Right renal cortex interstitium (tissue), 3 donors: ENCODE measurements at regions not wholly inside any gene's neighbourhood (a gene's known extent, or its start where the extent isn't known, plus 50 kb on each side); places are given as distances from the start of the nearest gene placed in this dataset.
"Not testable (repeated sequence)": the region's sequence is repeated elsewhere in the genome, so short reads cannot be mapped to it uniquely, and the experiment has no call there.

Source experiments
- DNase-seq, 3 donors: peaks; one replicate each; pipeline ENCODE4 v3.0.0-alpha.2; 2013; ENCODE audit warnings: low read depth in 3 of 3, low spot score in 2 of 3

- DNase-seq, result no peak
These were observed 181.5 kb upstream of the SFSWAP start for GRCh38 chr12:131529196-131530040.

DNA sequence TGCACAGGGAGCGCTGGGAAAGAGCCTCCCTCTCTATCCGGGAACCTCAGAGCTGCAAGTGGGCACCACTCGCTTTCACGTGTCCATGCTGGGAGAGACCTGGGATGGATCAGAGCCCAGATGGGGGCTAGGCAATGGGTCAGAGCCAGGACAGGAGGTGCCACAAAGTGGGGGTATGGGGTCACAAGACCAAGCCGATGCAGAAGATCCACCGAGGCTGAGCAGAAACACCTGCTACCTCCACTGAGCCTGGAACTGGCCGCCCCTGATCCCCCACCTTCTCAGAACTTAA is 180.9 kb upstream of the SFSWAP start:
- no peak for DNase-seq

DNA sequence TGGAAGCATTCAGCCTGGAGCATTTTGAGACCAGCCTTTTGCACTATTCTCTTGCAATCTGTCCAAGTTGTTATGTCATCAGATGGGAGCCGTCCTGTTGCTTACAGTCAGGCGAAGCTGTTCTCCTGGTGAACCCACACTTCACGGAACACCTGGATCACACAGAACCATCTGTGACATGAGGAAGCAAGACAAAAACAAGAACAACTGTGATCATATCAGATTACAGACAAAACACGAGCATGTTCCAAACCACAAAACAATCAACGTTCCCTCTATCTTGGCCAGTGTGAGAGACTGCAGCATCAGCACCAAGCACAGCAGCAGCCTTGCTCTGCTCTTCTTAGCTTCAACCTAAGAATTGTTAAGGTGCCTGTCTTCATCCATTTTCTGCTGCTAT is 180.5 kb upstream of the SFSWAP start:
- DNase-seq, result no peak

DNA sequence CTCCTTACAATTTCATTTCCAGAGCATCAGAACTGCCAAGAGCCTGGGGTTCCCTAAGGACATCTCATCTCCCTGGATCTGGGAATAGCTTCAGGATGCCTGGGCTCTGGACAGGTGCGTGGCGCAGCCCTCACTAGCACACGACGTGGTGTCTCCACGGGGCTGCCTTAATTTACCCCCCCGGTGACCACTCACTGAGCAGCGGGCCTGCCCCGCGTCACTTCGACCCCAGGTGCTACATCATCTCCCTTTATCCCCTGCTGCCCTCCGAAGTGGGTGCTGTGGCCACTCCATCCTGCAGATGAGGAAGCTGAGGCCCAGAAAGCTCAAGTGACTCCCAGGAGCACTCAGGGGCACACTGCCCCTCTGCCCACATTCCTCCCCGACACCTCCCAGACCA is 177.8 kb upstream of the SFSWAP start:
- no peak for DNase-seq

DNA sequence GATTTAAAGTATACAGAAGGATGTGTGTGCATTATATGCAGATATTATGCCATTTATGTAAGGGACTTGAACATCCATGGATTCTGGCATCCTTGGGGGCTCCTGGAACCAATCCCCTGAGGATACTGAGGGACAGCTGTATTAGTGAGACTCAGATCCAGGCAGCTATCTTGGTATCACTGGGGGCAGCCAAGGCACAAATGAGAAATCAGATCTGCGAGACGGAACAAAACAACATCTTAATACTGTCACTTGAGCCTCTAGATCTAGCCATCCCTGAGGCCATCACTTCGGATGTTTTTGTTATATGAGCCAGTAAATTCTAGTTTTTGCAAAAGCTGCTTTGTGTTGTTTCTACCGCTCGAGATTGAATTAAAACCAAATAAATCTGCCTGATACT is 175.1 kb upstream of the SFSWAP start:
- no peak for DNase-seq

- no peak for DNase-seq
These were observed 174.6 kb upstream of the SFSWAP start for GRCh38 chr12:131536337-131536736.

DNA sequence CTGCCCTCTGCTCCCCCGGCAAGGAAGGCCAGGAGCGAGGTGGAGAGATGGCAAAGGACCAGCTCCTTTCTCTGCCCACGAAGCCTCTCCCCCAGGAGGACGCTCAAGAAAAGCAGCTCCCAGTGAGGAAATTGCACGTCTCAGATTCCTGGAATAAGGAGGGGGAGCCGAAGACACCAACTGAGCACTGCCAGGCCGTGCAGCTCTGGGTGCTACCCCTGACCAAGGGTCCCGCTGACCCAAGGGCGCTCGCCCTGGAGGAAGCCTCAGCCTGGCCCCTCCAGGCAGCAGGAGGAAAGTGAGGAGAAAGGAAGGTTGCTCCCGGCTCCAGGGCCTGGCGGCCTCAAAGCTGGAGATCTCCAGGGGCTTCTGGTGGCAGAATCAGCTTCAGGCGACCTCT is 174.1 kb upstream of the SFSWAP start:
- no peak for DNase-seq

DNA sequence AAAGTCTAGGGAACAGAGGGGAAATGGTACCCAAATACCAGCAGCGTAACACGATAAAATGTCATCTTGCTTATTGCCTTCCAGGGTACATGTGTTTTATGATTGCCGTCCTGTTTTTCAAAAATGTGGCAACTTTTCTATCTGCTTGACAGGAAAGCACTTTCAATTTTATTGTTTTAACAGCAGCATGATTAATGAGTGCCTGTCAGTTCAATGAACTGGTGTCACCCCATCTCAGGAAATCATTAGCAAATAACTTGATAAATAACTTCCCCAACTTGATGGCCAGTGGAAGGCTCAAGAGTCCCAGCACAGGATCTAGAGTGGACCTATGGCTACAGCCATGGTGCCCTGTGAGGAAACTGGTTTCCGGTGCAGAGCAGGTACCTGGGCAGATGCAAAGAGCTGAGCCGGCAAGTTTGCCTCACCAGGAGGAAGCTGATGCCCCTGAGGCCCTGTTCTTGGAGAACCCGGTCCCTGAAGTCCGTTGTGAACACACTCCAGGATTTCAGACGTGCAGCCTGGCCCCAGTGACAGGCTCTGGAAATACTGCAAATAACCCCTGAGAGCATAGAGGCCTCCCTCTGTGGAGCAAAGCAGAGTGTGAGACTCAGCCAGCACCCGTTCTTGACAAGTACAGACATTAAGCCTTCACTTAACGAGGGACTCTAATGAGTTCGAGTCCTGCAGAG is 173.5 kb upstream of the SFSWAP start:
- no peak for DNase-seq

DNA sequence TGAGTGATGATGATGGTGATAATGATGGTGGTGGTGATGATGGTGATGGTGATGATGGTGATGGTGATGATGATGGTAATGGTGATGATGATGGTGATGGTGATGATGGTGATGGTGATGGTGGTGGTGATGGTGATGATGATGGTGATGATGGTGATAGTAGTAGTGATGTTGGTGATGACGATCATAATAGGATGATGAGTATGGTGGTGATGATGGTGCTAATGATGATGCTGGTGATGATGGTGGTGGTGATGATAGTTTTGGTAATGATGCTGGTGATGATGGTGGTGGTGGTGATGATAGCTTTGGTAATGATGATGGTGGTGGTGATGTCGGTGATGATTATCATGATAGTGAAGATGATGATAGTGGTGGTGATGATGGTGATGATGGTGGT is 171.5 kb upstream of the SFSWAP start:
- no peak for DNase-seq

DNA sequence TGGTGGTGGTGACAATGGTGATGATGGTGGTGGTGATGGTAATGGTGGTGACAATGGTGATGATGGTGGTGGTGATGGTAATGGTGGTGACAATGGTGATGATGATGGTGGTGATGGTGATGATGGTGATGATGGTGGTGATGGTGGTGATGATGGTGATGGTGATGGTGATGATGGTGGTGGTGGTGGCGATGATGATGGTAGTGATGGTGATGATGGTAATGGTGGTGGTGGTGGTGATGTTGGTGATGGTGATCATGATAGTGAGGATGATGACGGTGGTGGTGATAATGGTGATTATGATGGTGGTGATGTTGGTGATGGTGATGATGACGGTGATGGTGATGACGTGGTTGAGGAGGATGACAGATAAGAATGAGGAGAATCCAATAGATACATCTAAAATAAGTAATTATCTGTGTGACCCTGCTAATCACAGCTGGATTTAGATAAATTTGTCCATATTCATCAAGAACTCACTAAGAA is 170.7 kb upstream of the SFSWAP start:
- no peak for DNase-seq

DNA sequence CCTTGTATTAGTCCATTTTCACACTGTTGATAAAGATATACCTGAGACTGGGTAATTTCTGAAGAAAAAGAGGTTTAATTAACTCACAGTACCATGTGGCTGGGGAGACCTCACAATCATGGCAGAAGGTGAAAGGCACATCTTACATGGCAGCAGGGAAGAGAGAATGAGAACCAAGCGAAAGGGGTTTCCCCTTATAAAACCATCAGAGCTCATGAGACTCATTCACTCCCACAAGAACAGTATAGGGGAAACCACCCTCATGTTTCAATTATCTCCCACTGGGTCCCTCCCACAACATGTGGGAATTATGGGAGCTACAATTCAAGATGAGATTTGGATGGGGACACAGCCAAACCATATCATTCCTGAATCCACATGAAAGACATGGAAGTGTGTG is 169.4 kb upstream of the SFSWAP start:
- not testable (repeated sequence) for DNase-seq

- no peak for DNase-seq
These were observed 168.5 kb upstream of the SFSWAP start for GRCh38 chr12:131542351-131542750.

DNA sequence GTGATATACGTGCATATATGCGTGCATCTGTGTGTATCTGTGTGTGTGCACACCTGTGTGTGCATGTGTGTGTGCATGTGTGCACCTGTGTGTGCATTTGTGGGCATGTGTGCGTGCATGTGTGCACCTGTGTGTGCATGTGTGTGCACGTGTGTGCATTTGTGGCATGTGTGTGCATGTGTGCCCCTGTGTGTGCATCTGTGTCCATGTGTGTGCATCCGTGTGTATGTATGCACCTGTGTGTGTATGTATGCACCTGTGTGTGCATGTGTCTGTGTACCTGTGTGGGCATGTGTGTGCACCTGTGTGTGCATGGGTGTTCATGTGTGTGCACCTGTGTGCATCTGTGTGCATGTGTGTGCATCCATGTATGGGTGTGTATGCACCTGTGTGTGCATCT is 167.8 kb upstream of the SFSWAP start:
- no peak for DNase-seq

DNA sequence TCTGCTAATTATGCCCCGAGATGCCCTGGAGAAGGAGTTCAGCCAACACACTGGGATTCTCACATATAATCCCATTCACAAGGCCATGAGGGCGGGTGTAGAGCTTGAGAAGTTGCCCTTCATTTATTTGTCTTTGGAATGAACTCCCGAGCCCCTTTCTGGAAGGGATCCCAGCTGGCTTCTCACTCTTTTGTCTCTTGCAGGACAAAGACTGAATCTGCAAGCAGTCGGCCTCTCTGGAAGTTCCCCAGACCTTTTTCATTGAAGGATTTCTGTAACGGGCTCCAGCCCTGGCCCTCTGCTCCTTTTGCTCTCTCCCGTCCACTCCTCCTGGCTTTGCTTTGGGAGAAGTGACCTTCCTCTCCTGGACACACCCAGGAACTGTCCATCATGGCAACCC is 163.3 kb upstream of the SFSWAP start:
- no peak for DNase-seq

DNA sequence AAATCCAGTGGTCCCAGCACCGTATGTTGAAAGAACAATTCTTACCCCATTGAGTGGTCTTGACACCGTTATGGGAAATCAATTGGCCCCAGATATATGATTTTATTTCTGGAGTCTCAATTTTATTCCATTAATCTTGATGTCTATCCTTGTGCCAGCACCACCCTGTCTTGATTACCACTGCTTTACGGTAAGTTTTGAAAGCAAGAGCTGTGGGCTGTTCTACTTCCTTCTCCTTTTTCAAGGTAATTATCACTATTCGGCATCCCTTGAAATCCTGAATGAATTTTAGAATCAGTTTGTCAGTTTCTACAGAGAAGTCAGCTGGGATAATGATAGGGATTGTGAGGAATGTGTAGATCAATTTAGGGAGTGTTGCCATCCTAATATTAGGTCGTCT is 160.8 kb upstream of the SFSWAP start:
- no peak for DNase-seq

DNA sequence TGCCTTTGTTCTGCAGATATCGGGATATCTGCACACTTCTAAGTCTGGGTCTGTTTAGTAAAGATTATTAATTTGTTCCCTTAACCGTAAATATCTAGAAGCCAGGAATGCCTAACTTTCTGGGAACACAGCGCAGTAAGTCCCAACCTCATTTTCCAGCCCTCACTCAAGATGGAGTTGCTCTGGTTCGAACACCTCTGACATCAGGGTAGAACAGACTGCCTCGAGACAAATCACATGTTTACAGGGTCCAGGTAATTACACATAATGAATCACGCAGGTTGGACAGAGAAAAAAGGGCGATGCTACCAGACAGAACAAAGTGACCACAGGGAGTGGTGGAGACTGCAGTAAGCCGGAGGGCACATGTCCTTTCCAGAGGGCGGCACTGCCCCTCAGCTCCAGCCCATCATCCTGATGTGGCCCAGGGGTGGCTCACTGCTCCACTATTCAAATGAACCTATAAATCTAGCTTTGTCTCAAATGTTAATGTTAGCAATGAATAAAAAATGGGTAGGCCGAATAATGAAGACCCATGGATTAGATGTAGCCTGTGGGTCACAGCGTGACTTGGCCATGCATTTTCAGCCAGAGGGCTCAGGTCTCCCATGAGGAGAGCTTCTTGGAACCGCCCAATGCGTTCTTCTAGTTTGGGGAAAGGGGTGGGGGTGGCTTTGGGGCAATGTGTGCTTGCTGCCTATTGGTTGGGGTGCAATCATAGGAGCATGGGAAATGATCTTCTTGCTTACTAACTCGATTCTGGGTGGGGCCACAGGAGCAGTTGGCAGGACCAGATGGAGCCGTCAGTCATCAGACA is 159.0 kb upstream of the SFSWAP start:
- DNase-seq, result no peak

DNA sequence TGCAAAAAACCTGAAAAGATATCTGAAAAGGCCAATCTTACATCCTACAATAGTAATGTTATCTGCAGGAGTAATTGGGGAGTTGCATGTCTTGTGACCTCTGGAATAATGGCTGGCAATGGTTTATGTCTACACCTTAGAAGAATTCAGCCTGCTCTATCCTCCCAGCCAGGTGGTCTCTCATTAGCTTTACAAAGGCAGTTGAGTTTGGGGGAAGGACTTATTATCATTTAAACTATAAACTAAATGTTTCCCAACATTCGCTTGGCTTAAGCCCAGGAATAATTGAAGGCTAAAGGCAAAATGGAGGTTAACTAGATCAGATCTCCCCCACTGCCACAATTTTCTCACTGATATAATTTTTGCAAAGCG is 158.4 kb upstream of the SFSWAP start:
- DNase-seq, result no peak

- DNase-seq, result no peak
These were observed 157.7 kb upstream of the SFSWAP start for GRCh38 chr12:131553096-131553777.

DNA sequence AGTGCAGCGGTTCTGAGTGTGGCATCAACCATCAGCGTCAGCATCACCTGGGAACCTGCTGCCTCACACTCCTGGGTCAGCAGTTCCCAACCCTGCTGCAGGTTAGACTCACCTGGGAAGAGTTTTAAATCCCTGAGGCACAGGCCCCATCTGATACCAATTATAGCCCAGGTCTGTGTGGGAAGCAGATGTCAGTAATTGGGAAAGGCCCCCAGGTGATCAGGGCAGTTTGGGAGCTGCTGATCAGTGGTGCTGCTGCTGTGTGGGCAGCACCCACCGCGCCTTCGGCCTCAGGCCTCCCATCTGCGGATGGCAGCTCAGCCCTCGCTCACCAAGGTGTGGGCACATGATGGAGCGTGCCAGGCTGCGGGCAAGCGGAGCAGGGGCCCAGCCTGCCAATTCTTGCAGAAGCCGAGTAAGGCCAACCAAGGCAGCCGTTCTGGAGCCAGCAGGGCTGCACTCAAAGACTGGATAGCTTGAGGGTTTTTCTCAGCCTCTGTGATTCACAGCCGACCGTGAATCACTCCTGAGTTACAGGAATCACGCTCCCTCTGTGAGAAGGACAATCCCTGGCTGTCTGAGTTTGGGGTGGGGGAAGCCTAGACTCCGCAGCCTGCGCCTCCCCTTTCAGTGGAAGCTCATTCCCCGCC is 155.6 kb upstream of the SFSWAP start:
- no peak for DNase-seq

DNA sequence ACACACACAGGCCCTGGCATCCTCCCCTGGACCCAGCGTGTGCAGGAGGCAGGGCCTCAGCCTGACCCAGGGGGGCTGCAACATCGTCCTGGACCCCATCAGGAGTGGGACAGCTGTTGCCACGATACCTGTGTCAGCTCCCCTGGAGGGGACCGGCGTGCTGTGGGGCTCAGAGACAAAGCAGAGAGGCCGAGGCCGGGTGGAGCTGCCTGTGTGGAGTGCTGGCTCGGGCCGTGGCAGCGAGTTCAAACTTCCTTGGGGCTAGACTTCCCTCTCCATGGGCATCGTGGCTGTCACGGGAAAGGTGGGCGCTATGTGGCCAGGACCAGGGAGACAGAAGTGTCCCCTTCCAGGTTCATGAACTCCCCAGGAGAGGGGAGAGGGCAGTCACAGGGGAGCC is 155.0 kb upstream of the SFSWAP start:
- no peak for DNase-seq
